GM21529 (cell line): ENCODE measurements at regions not wholly inside any gene's neighbourhood (a gene's known extent, or its start where the extent isn't known, plus 50 kb on each side); places are given as distances from the start of the nearest gene placed in this dataset.

Experiments used
- ATAC-seq: cut with Tn5 transposase; IDR thresholded peaks from one replicate; pipeline ENCODE4 v1.9.1; 2021; ENCODE audit not compliant: unreplicated experiment

DNA sequence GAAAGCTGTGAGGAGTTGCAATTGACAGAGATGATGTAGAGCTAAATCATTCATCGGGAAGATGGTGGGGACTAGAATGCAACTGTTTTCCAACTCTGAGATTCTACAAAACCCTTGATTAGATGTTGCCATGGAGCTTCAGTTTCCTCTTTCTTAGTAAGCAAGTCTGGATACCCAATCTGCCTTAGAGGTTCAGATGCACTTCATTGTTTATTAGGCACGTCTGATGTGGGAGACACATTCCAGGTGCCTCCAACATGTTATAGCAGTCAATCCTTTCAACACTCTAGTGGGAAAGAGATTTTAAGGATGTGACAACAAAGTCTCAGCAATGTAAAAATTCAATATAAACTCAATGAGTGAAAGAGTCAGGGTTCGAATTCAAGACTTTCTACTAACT, 291.3 kb upstream of the PHYHIPL start:
- no peak for ATAC-seq

DNA sequence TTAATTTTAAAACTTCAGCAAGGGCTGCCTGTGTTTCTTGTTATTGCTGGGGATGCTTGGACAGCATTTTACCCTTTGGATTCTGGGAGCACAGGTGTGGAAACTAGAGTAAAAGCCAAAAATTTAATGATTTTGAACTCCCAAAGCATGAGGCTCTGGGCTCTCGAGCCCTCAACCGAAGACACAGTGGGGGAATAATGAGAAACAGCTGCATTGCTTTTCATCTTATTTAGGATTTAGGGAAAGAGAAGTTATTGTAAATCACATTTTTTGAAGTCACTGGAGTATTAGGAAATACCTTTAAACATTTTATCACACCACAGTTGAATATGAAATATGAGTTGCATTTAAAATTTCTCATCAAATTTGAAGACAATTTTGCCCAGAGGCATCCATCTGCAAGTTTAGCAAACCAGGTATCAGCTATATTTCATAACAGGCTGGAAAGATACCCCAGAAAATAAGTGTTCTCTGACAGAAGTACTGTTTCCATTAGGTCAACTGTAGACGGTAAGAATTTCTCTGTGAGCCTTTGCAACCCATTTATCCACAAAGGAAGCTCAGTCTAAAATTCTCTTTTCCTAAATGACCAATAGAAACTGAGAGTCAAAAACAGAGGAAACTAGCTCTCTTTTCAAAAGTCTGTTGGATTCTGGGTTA, 290.6 kb upstream of the PHYHIPL start:
- ATAC-seq: no peak

DNA sequence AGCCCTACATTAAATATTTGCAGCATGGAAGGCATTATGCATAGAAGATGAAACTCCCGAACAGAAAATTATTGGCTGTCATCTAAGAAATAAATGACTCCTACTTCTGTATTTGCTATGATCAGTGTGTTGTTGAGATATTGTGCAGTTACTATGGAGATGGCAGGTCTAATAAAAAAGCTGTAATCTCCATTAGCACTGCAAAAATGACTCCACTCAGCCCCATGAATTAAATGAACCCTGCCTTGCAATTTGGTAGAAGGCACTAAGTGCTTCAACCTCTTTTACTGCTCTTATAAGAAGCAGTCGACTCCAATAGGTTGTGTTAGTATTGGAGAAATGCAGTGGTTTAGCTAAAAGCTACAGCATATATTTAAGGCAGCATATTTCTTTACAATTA, 290.0 kb upstream of the PHYHIPL start:
- no peak for ATAC-seq

DNA sequence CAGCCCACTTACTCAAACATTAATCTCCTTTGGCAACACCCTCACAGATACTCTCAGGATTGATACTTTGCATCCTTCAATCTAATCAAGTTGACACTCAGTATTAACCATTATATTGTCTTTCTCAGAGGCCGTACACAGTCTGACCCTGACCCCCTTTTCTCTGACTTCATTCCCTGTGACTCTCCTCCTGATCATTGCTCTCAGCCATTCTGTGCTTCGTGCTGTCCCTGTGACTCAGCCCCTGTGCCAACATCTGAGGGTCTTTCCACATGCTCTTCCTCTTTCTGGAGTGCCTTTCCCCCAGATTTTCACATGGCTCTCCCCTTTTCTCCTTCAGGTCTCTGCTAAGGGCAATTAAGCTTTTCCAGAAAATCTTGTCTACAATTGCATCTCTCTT, 289.0 kb upstream of the PHYHIPL start:
- ATAC-seq: no peak

DNA sequence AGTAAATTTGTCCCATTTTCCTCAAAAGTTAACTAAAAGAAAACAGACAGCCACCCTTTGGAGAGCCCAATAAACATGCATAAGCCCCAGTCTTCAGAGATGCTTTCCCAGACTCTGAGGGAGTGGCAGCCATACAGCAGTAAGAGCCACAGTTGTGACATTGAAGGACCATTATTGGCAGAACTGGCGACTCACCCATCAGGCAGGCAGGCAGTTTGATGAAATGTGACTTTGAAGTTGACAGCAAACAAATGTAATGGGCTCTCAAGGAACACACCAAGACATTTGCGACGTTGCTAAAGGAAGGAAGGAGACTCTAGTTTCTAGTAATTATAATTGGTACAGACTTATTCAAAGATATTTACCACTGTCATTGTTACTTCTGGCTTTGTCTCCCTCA, 287.5 kb upstream of the PHYHIPL start:
- ATAC-seq: no peak

DNA sequence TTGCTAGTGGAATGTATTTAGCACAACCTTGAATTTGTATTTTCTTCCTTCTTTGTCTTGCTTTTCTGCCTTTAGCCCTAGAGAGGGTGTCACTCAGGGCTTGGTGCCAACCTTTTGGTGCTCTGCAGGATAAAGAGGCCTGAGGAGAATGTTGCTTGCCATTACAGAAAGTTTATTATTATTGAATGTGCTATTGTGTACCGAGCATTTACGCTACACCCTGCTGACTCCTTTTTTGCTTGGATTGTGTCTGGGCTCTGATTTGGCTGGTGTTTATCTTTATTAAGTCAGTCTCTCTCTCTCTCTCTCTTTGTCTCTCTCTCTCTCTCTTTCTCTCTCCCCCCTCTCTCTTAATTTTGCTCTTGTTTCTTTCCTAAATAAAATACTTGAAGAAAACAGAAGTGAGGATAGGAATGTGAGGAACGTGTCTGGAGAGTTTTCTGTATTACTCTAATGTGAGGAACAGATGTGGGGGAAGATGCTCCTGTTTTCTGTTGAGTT, 284.4 kb upstream of the PHYHIPL start:
- no peak for ATAC-seq

DNA sequence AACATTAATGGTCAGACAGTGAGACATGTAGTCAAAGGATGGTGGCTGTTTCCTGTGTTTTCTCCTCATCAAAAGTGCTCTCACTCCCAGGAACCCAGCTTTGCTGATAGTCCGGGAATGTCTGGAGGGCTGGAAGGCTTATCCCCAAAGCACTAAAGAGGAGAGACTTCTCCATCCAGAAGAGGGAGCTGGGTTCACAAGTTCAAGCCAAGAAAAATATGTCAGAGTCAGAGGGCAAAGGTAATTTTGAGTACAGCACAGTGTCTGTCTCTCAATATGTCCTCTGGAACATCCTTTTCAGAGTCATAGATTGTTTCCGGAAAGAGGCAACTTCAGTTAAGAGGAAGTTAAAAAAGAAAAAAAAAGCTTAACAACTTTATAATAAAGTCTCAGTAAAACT, 281.5 kb upstream of the PHYHIPL start:
- ATAC-seq: no peak

DNA sequence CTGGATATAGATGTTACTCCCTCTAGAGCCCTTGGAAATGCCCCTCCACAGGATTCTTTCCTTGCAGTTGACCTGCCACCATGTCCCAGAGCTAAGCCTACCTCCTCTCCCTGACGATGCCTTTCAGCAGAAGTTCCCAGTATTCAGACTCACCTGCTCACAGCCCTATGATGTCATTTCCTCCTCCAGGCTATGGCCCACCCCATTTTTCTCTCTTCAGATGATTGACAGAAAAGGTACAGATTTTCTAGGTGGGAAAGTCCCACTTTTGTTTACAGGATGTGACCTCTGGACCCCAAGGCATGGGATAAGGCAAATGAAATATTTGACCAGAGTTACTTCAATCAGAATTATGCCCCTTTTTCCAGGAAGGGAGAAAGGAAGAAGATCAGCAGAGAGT, 280.2 kb upstream of the PHYHIPL start:
- no peak for ATAC-seq

DNA sequence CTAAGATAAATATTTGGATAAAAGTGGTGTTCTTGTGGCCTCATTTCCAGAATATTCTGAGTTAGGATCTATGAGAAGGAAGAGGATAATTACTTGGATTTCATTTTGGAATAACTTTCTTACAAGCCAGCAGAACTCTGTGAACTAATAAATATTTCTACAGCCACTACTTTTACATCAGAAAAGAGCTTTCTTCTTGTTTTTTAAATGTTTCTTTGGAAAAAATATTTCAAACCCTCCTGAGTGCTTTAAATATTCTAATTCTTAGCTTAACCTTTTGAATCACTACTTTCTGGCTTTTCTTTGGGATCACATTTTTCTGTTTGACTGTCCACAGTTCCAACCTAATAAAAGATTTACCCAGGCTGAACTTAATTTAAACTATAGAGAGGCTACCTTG, 279.2 kb upstream of the PHYHIPL start:
- no peak for ATAC-seq

DNA sequence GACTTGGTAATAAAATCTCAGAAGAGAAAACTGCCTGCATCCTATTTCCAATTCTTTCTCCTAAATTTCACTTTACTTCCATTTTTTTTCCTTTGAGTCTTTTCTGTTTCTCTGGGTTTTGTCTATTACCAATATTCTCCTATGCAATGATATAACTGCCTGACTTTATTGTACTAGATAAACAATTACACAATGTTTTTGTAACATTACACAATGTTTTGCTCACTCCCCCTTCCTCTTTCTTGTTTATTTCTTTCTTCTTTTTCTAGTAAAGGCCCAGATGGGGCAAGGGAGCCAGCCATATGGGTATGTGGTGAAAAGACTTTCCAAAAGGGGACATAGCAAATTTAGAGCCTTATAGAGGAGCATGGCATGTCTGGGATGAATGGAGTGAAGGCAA, 278.7 kb upstream of the PHYHIPL start:
- no peak for ATAC-seq

DNA sequence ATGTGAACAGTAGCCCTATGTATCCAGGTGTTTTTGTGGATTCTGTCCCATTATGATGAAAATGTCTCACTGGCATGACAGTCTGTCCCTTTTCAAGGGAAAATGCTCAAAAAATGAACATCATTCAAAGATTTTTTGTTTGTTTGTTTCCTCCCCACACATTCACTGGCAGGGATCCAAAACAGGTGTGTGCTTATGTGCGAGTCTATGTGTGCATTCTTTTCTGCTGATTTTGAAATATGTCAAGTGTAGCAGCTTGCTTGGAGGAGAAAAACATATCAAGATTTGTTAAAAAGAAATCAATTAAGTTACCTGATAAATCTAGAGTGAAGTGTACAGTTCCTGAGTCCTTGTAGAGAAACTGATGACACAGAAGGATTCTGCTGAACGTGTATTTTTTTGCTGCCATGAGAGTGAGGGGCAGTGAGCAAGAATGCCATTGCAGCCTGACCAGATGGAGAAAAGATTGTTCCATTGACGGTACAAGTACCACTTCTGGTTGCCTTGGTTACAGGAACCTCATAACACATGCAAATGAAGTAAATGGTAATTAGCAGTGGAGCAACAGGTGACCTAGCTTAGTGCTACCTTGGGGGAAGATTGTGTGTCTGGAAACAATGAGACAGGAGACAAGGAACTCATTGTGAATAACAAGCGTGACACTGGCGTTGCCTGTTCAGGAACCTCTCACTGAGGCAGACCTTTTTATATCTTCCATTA, 277.4 kb upstream of the PHYHIPL start:
- ATAC-seq: no peak

DNA sequence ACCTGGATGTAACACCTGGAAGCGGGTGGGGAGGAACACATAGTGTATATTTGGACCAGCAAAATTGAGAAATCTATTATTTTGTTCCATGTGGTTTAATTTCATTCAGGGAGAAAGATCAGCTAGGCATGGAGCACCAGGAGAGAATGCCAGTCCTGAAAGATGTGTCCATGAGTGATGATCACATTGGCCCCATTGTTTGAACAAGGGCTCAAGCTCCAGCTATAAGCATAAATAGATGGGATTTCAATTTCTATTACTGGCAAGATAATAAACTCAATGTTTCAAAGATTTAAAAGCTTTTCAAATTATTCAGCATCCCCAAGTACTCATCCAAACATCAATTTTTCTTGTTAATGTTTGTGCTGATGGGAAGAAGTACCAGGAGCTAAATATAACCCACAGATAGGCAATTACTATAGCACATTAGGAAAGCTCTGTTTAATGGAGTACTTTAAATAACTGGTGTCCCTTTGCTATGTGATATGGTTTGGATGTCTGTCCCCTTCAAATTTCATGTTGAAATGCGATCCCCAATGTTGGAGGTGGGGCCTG, 275.3 kb upstream of the PHYHIPL start:
- ATAC-seq: no peak

DNA sequence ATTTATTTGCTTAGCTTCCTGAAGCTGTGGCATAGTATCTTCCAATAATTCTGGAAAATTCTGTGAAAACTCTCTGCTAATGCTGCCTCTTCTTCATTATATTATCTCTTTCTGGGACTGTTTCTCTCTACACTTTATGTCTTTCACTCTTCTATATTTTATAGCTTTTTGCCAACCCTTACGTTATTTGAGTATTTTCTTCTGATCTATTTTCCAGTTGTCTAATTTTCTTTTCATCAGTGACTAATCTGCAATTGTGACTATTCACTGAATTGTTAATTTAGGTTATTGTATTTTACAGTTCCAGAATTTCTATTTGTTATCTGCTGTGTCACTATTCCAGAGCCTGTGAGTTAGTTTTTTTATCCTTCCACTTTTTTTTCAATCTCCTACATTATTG, 273.4 kb upstream of the PHYHIPL start:
- ATAC-seq: no peak

DNA sequence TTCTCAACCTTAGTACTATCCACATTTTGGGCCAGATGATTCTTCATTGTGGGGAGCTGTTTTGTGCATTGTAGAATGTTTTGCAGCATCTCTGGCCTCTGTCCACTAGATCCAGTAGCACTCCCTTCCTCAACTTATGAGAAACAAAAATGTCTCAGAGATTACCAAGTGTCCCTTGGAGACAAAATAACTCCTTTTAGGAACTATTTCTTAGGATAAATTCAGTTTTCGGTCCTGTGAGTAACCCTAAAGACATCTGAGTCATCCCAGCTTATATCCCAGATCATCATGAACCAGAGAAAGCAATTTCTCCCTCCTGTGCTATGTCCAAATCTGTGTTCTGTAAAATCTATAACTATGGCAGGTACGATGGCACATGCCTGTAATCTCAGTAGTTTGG, 266.6 kb upstream of the PHYHIPL start:
- ATAC-seq: no peak

DNA sequence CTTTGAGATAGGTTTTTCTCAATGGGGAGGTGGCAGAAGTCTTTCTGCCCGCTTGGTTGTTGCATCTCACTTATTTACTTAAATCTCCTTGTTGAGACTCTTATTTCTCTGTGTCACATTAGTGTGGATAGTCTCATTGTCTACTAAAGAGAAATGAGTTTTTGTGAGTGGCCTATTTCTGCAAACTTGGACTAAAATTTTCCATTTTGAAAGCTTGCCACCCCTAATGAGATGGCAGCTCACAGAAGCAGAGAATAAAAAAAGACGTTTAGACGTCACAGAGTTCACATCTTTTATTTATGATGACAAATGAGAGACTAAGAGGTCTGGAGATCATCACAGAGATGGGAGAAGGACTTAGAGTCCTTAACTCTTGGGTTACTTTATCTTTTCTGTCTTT, 262.7 kb upstream of the PHYHIPL start:
- no peak for ATAC-seq

DNA sequence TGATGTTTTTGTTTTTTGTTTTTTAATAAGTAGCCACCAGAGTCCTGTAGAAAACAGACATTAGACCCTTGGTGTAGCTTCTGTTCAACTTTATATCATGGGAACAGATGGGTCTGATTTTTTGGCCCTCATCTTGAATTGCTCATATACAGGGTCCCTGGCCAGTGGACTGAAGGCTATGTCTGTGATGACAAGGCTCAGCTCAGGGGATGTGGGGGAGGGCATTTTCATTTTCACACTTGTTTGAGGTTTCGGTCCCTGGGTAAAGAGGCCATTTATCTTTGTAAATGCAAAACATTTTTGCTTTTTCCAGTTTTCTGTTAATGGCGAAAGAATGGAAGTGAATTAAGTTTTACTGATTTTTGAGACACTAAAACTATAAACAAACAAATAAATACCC, 257.6 kb upstream of the PHYHIPL start:
- ATAC-seq: no peak

DNA sequence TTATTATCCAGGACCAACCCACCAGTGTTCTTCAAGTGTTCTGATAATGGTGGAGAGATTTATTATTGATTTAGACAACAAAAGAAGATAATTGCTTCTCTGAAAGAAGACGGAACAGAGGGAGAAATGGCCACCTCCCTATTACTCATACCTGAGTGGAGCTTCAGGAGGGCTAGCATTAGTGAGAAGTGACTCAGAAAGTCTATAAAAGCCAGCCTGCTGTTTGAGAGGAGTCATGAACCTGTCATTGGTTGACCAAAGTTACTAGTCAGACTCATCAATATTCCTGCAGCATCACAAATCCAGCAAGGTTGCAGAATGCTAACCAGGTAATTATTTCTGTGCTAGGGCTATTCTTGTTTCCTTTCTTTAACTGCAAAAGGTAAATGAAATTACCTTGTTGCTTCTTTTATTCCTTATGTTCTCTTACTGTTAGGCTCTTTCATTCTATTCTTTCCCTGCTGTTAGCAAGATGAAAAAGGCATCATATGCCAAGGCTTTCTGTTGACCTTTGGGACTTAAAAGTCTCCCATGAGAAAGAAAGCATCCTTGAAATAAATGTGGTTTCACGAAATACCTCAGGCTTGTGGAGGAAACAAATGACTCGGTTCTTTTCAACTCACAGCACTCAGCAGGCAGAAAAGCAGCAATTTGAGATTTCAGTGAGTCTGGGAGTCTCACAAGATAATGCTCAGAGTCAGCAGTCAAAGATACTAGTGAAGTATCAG, 256.4 kb upstream of the PHYHIPL start:
- ATAC-seq: no peak

DNA sequence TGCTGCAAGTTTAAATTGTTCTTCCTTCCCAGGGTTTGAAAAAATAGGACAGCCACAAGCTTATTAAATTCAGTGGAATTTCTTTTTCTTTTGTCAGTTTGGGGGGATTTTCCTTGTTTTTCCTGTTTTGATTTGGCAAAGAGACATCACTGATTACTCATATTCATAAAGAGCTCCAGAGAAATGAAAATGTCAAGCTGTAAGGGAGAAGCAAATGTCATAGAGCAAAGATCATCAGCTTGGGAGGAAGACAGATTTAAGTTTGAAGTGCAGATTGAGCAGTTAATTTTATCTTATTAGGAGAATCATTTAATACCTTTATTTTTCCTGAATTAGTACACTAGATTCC, 255.8 kb upstream of the PHYHIPL start:
- no peak for ATAC-seq

DNA sequence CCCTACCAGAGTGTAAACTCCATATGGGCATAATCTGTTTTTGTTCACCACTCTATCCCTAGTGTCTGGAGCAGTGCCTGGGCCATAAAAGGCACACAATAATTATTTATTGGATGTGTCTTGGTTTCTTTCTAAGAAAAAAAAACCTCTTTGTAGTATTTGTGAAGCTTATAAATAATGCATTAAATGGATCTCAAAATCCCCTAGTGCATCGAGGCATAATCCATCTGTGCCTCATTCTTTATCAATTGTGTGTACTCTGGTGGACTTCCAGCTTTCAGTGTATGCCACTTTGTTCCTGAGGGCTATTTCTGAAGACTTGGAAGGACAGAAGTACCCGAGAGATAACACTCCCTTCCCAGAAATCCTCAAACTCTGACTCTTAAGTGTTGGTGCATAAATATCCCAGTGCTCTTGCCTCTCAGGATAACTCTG, 255.0 kb upstream of the PHYHIPL start:
- no peak for ATAC-seq

DNA sequence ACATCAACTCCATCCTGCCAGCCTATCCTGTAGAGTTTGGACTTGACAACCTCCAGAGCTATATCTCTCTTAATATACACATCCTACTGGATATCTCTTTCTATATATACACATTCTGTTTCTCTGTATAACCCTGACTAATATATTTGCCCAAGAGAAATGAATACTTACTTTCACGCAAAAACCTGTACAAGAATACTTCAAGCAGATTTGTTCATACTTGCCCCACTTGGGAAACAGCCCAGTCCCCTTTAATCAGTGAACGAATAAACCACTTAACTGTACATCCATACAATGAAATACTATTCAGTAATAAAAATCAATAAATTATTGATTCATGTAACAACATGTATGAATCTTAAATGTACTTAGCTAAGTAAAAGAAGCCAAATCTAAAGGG, 251.1 kb upstream of the PHYHIPL start:
- ATAC-seq: no peak

DNA sequence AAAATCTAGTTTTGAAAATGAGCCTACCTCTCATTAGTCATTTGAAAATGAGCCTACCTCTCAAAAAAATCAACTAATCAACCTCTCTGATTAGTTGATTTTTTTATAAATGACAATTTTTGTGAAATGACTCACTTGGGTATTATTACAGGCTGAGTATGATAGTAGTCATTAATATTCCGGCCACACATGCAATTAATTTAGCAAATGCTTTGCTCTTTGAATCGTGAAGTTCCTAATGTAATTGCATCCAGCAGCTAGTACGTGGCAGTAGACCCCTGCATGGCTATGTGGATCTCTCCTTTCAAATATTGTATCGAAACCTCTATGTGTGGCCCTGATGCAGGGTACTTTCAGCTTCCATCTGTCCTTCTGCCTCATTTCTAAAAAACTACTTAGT, 245.9 kb upstream of the PHYHIPL start:
- ATAC-seq: no peak

DNA sequence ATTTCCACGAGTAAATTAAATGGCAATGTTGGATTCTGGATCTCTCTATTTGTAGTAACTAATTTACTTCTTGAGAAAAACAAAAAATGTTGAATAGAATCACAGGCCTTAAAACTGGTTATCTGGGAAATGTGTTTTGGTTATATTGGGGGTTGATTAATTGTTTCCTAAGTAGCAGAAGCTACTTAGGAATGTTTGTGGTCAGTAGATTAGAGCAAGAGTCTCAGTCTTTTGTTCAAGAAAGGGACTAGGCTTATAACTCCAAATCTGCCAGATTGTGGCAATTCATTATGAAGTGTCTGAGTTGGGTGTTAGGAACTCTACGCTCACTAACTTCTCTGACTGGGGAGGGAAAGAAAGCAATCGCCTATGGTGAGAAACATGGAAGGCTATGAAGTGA, 244.3 kb upstream of the PHYHIPL start:
- ATAC-seq: no peak
